ENCODE measurements at regions not wholly inside any gene's neighbourhood (a gene's known extent, or its start where the extent isn't known, plus 50 kb on each side); places are given as distances from the start of the nearest gene placed in this dataset.

GRCh38 chr19:5265260-5265659, 75.4 kb downstream of the PTPRS start:
- H3K27ac Mint-ChIP-seq (ENCODE audit: unreplicated experiment): no peak overlapping the region
- peaks cover 13% of the 10 kb centered on the region for H3K36me3 Mint-ChIP-seq (ENCODE audit: unreplicated experiment)
- no peaks in the 10 kb centered on the region for H3K9me3 Mint-ChIP-seq (ENCODE audit: unreplicated experiment)
- DNase-seq (ENCODE audit: extremely low spot score, unreplicated experiment): no peak
- H3K4me1 Mint-ChIP-seq (ENCODE audit: unreplicated experiment): no peaks in the 10 kb centered on the region
- H3K4me3 Mint-ChIP-seq (ENCODE audit: unreplicated experiment): no peak overlapping the region
- H3K27me3 Mint-ChIP-seq (ENCODE audit: unreplicated experiment): no peaks in the 10 kb centered on the region
- TF ChIP-seq CTCF (IDR thresholded peaks at IDR 0.05): no peak

- no peak for TF ChIP-seq CTCF (IDR thresholded peaks at IDR 0.05)
- H3K36me3 Mint-ChIP-seq (ENCODE audit: unreplicated experiment): peaks cover 13% of the 10 kb centered on the region
- H3K27me3 Mint-ChIP-seq (ENCODE audit: unreplicated experiment): no peaks in the 10 kb centered on the region
- no peaks in the 10 kb centered on the region for H3K9me3 Mint-ChIP-seq (ENCODE audit: unreplicated experiment)
- H3K4me1 Mint-ChIP-seq (ENCODE audit: unreplicated experiment): no peaks in the 10 kb centered on the region
- no peak overlapping the region for H3K4me3 Mint-ChIP-seq (ENCODE audit: unreplicated experiment)
- no peak for DNase-seq (ENCODE audit: extremely low spot score, unreplicated experiment)
- no peak overlapping the region for H3K27ac Mint-ChIP-seq (ENCODE audit: unreplicated experiment)
These were observed 76.2 kb downstream of the PTPRS start for GRCh38 chr19:5264453-5264852.

- no peak overlapping the region for H3K27ac Mint-ChIP-seq (ENCODE audit: unreplicated experiment)
- DNase-seq (ENCODE audit: extremely low spot score, unreplicated experiment): no peak
These were observed 77.0 kb downstream of the PTPRS start for GRCh38 chr19:5263615-5264014.

GRCh38 chr19:5262721-5263120, 77.9 kb downstream of the PTPRS start:
- no peaks in the 10 kb centered on the region for H3K4me1 Mint-ChIP-seq (ENCODE audit: unreplicated experiment)
- H3K36me3 Mint-ChIP-seq (ENCODE audit: unreplicated experiment): peaks cover 15% of the 10 kb centered on the region
- no peaks in the 10 kb centered on the region for H3K9me3 Mint-ChIP-seq (ENCODE audit: unreplicated experiment)
- no peak for DNase-seq (ENCODE audit: extremely low spot score, unreplicated experiment)
- no peak overlapping the region for H3K27ac Mint-ChIP-seq (ENCODE audit: unreplicated experiment)
- no peaks in the 10 kb centered on the region for H3K27me3 Mint-ChIP-seq (ENCODE audit: unreplicated experiment)
- no peak overlapping the region for H3K4me3 Mint-ChIP-seq (ENCODE audit: unreplicated experiment)
- no peak for TF ChIP-seq CTCF (IDR thresholded peaks at IDR 0.05)

More at GRCh38 chr19:5263615-5264014, 77.0 kb downstream of the PTPRS start:
- Mint-ChIP-seq H3K36me3 (ENCODE audit: unreplicated experiment) (peaks cover 15% of the 10 kb centered on the region), H3K4me3 (ENCODE audit: unreplicated experiment) (no peak overlapping the region), H3K4me1 (ENCODE audit: unreplicated experiment) (no peaks in the 10 kb centered on the region), H3K9me3 (ENCODE audit: unreplicated experiment) (no peaks in the 10 kb centered on the region), H3K27me3 (ENCODE audit: unreplicated experiment) (no peaks in the 10 kb centered on the region)
- TF ChIP-seq CTCF (IDR thresholded peaks at IDR 0.05): no peak

- no peaks in the 10 kb centered on the region for H3K27me3 Mint-ChIP-seq (ENCODE audit: unreplicated experiment)
- no peaks in the 10 kb centered on the region for H3K4me1 Mint-ChIP-seq (ENCODE audit: unreplicated experiment)
- H3K27ac Mint-ChIP-seq (ENCODE audit: unreplicated experiment): no peak overlapping the region
- no peak for DNase-seq (ENCODE audit: extremely low spot score, unreplicated experiment)
- TF ChIP-seq CTCF (IDR thresholded peaks at IDR 0.05): no peak
- no peak overlapping the region for H3K4me3 Mint-ChIP-seq (ENCODE audit: unreplicated experiment)
- H3K36me3 Mint-ChIP-seq (ENCODE audit: unreplicated experiment): peaks cover 21% of the 10 kb centered on the region
- no peaks in the 10 kb centered on the region for H3K9me3 Mint-ChIP-seq (ENCODE audit: unreplicated experiment)
These were observed 79.3 kb downstream of the PTPRS start for GRCh38 chr19:5261156-5261890.
